OCI-LY7 (cell line): ENCODE measurements at regions not wholly inside any gene's neighbourhood (a gene's known extent, or its start where the extent isn't known, plus 50 kb on each side); places are given as distances from the start of the nearest gene placed in this dataset.

ENCODE experiments used
- BruUV-seq: library from RNA; stranded (reverse); fragments of 400-500 nt; replicated peaks from 2 replicates; lab custom pipeline; 2021; lab: Mats Ljungman, UMichigan
- CTCF ChIA-PET: fragments of 300-600 bp; sonication (Branson Sonifier 250); formaldehyde crosslinking; loops from one replicate; lab custom pipeline; 2022; ENCODE audit warnings: antibody characterized with exemption; ENCODE audit not compliant: unreplicated experiment; lab: Charles Lee
- POLR2A ChIA-PET: fragments of 300-600 bp; sonication (Branson Sonifier 250); formaldehyde crosslinking; loops from one replicate; lab custom pipeline; 2022; ENCODE audit warnings: antibody characterized with exemption; lab: Charles Lee
- DNase-seq: peaks from one replicate; pipeline ENCODE4 v3.0.0-alpha.2; 2015; ENCODE audit warnings: low spot score
- H2AFZ ChIP-seq: fragments of 200-600 bp; sonication (generic), shearing (Covaris generic); 2 replicates; pipeline ENCODE4 v1.6.1; 2014; ENCODE audit warnings: mild to moderate bottlenecking, antibody characterized with exemption, low read length, moderate library complexity
- H3K27ac ChIP-seq: fragments of 200-600 bp; sonication (generic); 2 replicates; pipeline ENCODE4 v1.5.1; 2014; ENCODE audit warnings: mixed run types, low read depth, mild to moderate bottlenecking, moderate library complexity, low read length, inconsistent platforms; ENCODE audit not compliant: poor library complexity, severe bottlenecking
- H3K36me3 ChIP-seq: fragments of 200-600 bp; sonication (generic); 2 replicates; pipeline ENCODE4 v1.6.1; 2014; ENCODE audit warnings: mild to moderate bottlenecking, antibody characterized with exemption, low read length, moderate library complexity, mixed read lengths; ENCODE audit not compliant: insufficient read depth
- H3K4me1 ChIP-seq: fragments of 200-600 bp; sonication (generic); 2 replicates; pipeline ENCODE4 v1.5.1; 2014; ENCODE audit warnings: mild to moderate bottlenecking, low read length; ENCODE audit not compliant: insufficient read depth, poor library complexity, severe bottlenecking
- H3K4me2 ChIP-seq: fragments of 200-600 bp; sonication (generic); 2 replicates; pipeline ENCODE4 v1.6.1; 2014; ENCODE audit warnings: mild to moderate bottlenecking, low read length
- H3K4me3 ChIP-seq: fragments of 200-600 bp; sonication (generic); 2 replicates; pipeline ENCODE4 v1.5.1; 2014; ENCODE audit warnings: mild to moderate bottlenecking, low read depth, low read length; ENCODE audit not compliant: poor library complexity, severe bottlenecking
- H3K79me2 ChIP-seq: fragments of 200-600 bp; sonication (generic); 2 replicates; pipeline ENCODE4 v1.6.1; 2016; ENCODE audit warnings: low read depth, mild to moderate bottlenecking, low read length, moderate library complexity, mixed read lengths; ENCODE audit not compliant: insufficient read depth
- H3K9me2 ChIP-seq: fragments of 200-600 bp; sonication (generic); 2 replicates; pipeline ENCODE4 v1.6.1; 2016; ENCODE audit warnings: mild to moderate bottlenecking, low read length, mixed read lengths; ENCODE audit not compliant: insufficient read depth
- H3K9me3 ChIP-seq: fragments of 200-600 bp; sonication (generic); 2 replicates; pipeline ENCODE4 v1.6.1; 2014; ENCODE audit warnings: mild to moderate bottlenecking, mixed run types, low read length, mixed read lengths
- H4K20me1 ChIP-seq: fragments of 200-600 bp; sonication (generic); 2 replicates; pipeline ENCODE4 v1.6.1; 2014; ENCODE audit warnings: mild to moderate bottlenecking, antibody characterized with exemption, low read length, moderate library complexity, mixed read lengths; ENCODE audit not compliant: insufficient read depth
- CTCF ChIP-seq: fragments of 200-600 bp; sonication (generic); conservative IDR thresholded peaks from 2 replicates; pipeline ENCODE4 v1.5.1; 2014; ENCODE audit warnings: mild to moderate bottlenecking, antibody characterized with exemption, low read length, moderate library complexity, mixed read lengths
- EZH2phosphoT487 ChIP-seq: fragments of 200-600 bp; sonication (generic); IDR thresholded peaks from 2 replicates; pipeline ENCODE4 v1.6.1; 2018; ENCODE audit warnings: low read depth, borderline replicate concordance, mild to moderate bottlenecking, mixed run types, antibody characterized with exemption, low read length, moderate library complexity, mixed read lengths
- intact Hi-C: fragments of 100-400 bp; cut with micrococcal nuclease; formaldehyde crosslinking; loops from one replicate; pipeline ENCODE4 v1.10.0; 2022; ENCODE audit not compliant: unreplicated experiment

GRCh38 chr3:106699122-106699521 lies 678.1 kb upstream of the CCDC54 start:
- H3K27ac ChIP-seq: no peak overlapping the region
- H3K4me3 ChIP-seq: no peak overlapping the region
- H3K9me3 ChIP-seq: no peaks in the 10 kb centered on the region
- TF ChIP-seq EZH2phosphoT487 (no peak), CTCF (no peak)
- intact Hi-C loops: no loop called here
- no peaks in the 10 kb centered on the region for H3K79me2 ChIP-seq
- ChIA-PET CTCF (no interaction called here), POLR2A (no interaction called here)
- no peaks in the 10 kb centered on the region for H3K36me3 ChIP-seq
- H4K20me1 ChIP-seq: no peaks in the 10 kb centered on the region
- no peaks in the 10 kb centered on the region for H3K9me2 ChIP-seq
- BruUV-seq: no TSS peak
- no peaks in the 10 kb centered on the region for H3K4me1 ChIP-seq
- DNase-seq: no peak
- H3K4me2 ChIP-seq: no peak overlapping the region
- H2AFZ ChIP-seq: no peak overlapping the region

GRCh38 chr3:106700981-106701380 lies 676.3 kb upstream of the CCDC54 start:
- TF ChIP-seq EZH2phosphoT487: no peak
- TF ChIP-seq CTCF: no peak
- intact Hi-C loops: no loop called here
- H3K27ac ChIP-seq: no peak overlapping the region
- H3K4me1 ChIP-seq: no peaks in the 10 kb centered on the region
- no TSS peak for BruUV-seq
- H3K79me2 ChIP-seq: no peaks in the 10 kb centered on the region
- H3K4me2 ChIP-seq: no peak overlapping the region
- no peaks in the 10 kb centered on the region for H4K20me1 ChIP-seq
- H3K9me3 ChIP-seq: no peaks in the 10 kb centered on the region
- H3K4me3 ChIP-seq: no peak overlapping the region
- ChIA-PET CTCF (no interaction called here), POLR2A (interaction anchor here (0.6 kb wide), 1 partner anchor 1040 kb away, joined by 3 read pairs; no protein-coding TSS in a partner anchor)
- no peaks in the 10 kb centered on the region for H3K9me2 ChIP-seq
- no peaks in the 10 kb centered on the region for H3K36me3 ChIP-seq
- DNase-seq: no peak
- H2AFZ ChIP-seq: no peak overlapping the region

GRCh38 chr3:106703524-106703923 lies 673.7 kb upstream of the CCDC54 start:
- H3K79me2 ChIP-seq: no peaks in the 10 kb centered on the region
- intact Hi-C loops: no loop called here
- H3K27ac ChIP-seq: no peak overlapping the region
- H3K4me2 ChIP-seq: no peak overlapping the region
- H4K20me1 ChIP-seq: no peaks in the 10 kb centered on the region
- TF ChIP-seq CTCF: no peak
- no peak for TF ChIP-seq EZH2phosphoT487
- DNase-seq: no peak
- H3K9me2 ChIP-seq: no peaks in the 10 kb centered on the region
- POLR2A ChIA-PET: no interaction called here
- no peaks in the 10 kb centered on the region for H3K4me1 ChIP-seq
- BruUV-seq: no TSS peak
- H2AFZ ChIP-seq: no peak overlapping the region
- no peaks in the 10 kb centered on the region for H3K36me3 ChIP-seq
- no peak overlapping the region for H3K4me3 ChIP-seq
- CTCF ChIA-PET: no interaction called here
- no peaks in the 10 kb centered on the region for H3K9me3 ChIP-seq
